Islet of Langerhans (tissue), 1 donor: ENCODE measurements at regions not wholly inside any gene's neighbourhood (a gene's known extent, or its start where the extent isn't known, plus 50 kb on each side); places are given as distances from the start of the nearest gene placed in this dataset.
"Not testable (repeated sequence)": the region's sequence is repeated elsewhere in the genome, so short reads cannot be mapped to it uniquely, and the experiment has no call there.

Experiments used
- FAIRE-seq: peaks from one replicate; lab custom pipeline; 2011; peaks lifted over from hg19 to GRCh38; lab: Jason Lieb, UNC

DNA sequence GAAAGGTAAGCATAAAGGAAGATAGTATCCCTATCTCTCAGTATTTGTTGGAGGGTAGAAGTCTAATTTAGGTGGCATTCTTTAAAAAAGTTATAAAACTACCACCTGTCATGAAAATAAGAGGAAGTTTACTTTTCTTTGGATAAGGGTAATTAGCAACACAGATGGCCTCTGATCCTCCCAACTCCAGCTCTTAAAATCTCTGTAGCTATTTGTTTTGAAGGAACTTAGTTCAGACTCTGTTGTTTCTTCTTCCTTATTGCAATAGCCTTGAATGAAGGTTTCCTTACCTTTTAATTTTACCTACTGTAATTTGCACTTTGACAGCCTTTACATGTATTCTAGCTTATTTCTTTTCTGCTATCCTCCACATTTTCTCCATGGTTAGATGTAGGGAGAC lies 1261.3 kb downstream of the RAPGEF2 start:
- no peak for FAIRE-seq

GRCh38 chr4:160364665-160365064 lies 1261.8 kb downstream of the RAPGEF2 start:
- FAIRE-seq = not testable (repeated sequence)

DNA sequence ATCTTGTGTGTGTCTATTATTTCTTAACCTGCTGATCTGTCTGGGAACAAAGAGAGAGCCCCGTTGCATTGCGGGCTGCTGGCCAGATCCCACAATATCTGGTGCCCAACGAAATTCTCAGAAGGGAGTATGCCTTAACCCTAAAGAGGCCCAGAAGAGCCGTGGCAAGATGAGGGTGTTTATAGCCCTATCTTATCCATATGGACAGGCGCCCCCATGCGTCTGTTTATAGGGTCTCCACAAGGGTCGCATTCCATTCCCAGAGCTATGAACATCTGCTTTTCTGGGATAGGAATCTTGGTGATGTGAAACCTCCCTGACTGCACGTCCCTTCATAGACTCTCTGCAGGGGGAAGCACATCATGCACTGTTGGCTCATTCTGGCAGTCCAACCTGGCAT lies 1262.5 kb downstream of the RAPGEF2 start:
- not testable (repeated sequence) for FAIRE-seq

DNA sequence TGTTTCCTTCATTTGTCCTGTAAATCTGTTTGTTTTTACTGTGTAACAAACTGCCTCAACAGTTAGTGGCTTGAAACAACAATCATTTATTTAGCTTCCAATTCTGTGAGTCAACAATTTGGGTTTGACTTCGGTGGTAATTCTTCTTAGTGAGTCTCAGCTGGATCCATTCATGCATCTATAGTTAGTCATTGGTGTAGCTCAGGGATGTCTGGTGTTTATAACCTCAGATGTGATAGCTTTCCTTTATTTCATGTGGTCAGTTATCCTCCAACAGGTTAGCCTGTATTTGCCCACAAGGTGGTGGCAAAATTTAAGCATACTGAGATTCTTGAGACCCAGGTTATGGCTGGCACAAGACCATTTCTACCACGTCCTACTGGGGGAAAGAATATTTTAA lies 1267.2 kb downstream of the RAPGEF2 start:
- no peak for FAIRE-seq

DNA sequence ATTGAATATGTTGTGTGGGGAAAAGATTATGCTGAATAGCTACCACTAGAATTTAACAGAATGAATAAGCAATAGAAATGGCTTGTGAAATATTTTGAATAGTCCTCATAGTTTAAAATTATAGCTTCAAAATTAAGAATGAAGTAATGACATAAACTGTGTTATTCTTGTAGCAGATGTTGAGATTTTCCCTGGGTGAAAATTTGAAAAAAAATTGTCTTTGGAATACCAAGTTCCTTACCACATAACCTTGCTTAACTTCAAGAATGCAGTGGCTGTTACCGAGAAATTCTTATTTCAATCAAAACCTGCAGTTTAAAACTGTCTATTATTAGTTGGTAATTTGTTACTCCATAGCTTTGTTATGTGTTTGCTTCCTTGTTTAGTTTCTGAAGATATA lies 1268.6 kb downstream of the RAPGEF2 start:
- FAIRE-seq = no peak

- FAIRE-seq = no peak
These were observed 1269.5 kb downstream of the RAPGEF2 start for GRCh38 chr4:160372390-160372789.

GRCh38 chr4:160373911-160374310 lies 1271.0 kb downstream of the RAPGEF2 start:
- FAIRE-seq = no peak

DNA sequence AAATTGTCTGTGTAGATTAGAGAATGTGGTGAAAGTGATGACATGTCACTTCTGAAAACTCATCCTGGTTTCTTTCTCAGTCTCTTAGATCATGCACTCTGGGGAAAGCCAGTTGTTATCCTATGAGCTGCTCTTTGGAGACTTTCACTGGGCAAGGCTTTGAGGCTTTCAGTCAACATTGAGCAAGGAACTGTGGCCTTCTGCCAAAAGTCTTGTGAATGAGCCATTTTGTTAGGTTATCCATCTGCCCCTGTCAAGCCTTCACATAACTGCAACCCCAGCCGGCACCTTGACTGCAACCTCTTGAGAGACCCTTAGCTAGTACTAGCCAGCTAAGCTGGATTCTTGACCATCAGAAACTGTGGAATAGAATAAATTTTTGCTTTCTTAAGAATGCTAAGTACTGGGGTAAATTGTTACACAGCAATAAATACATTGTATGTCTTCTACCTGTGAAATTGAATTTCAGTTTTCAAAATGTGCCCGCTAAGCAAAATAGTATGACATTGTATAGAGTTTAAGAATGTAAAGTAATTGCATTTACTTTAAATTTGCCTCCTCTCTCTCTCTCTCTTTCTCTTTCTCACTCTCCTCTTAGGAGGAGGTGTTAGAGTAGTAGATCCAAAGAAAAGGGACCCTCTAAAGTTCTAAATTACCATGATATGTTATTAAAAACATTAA lies 1273.0 kb downstream of the RAPGEF2 start:
- no peak for FAIRE-seq

DNA sequence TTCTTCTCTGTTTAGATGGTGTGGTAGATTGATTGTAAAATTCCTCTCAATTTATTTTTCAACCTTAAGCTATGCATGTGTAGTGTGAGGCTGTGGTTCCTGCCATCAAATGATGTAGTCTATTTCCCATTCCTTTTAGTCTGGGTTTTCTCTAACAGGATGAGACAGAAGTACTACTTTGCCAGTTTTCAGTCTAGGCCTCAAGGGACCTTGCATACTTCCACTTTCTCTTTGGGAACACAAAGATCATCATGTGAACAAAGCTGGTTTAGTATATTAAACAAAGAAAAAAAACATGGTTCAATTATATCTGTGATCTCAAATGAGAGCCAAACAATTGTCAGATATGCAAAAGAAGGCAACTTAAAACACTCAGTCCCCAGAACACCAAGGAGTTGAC lies 1284.0 kb downstream of the RAPGEF2 start:
- FAIRE-seq = no peak

- FAIRE-seq = no peak
These were observed 1296.9 kb downstream of the RAPGEF2 start for GRCh38 chr4:160399826-160400225.

- FAIRE-seq = no peak
These were observed 1300.2 kb downstream of the RAPGEF2 start for GRCh38 chr4:160403081-160403480.

- FAIRE-seq = no peak
These were observed 1303.5 kb downstream of the RAPGEF2 start for GRCh38 chr4:160406263-160406825.

GRCh38 chr4:160414496-160414895 lies 1311.6 kb downstream of the RAPGEF2 start:
- no peak for FAIRE-seq

DNA sequence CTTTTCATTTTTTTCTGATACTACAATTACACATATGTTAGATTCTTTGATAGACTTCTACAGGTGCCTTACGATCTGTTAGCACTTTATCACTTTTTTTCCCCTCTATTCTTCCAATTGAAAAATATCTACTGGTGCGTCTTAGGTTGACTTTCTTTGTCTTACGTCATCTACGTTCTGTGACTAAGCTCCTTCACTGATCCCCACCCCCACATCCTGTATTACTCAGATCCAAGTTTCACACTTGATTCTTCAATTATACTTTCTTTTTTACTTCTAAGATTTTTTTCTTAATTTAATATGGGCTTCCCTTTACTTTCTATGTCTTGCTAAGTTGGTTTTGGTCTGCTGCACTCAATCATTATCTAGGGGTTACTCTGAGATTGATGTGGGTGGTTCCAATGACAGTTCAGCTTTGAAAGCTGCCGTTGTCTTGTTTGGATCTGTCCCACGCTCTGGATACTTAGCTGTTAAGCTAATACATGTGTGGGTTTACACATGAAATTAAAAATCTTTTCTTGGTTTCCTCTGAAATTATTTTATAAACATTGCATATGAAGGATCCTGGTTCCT lies 1321.1 kb downstream of the RAPGEF2 start:
- FAIRE-seq = no peak

DNA sequence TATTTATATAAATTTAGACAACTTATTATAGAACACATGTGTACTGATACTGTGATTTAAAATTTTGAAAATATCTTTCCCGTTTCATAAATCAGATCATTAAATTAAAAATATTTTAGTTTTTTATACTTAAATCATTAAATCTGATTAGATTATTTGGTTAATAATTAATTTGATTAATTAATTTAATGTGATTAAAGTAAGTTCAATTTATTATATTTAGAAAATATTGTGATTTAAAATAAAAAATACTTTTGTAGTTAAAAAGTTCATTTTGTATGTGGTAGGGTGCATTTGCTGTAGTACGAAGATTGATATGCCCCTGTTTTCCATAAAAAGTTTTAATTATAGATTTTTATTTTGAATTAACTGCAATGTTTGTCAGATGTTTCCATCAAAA lies 1323.4 kb downstream of the RAPGEF2 start:
- no peak for FAIRE-seq

GRCh38 chr4:160450876-160451275 lies 1348.0 kb downstream of the RAPGEF2 start:
- FAIRE-seq = no peak

- not testable (repeated sequence) for FAIRE-seq
These were observed 1379.1 kb downstream of the RAPGEF2 start for GRCh38 chr4:160481696-160482690.

DNA sequence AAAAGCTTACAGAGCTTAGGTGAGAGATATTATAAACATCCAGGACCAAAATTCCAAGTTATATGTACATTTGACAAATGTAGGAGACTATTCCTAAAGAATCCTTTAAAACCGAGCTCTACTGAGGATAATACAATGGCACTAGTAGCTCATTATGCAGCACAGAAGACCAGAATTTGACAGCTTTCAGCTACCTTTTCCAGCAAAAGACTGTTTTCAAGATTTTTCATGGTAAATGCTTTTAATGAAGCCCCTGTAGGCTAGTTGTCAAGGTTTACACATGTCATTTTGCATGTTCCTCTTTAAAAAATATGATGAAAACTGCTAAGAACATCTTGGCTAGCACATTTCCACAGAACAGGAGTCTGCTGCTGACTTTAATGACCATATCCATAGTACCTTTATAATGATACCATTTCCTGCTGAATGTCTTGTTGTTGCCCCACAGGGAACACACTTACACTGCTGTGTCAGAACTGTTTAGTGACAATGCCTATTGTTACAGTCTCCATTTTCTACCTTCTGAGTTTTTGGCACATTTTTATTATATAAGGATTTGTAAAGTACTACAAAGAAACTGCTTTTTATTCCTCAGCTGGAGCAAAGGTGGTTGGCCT lies 1382.3 kb downstream of the RAPGEF2 start:
- FAIRE-seq = no peak

DNA sequence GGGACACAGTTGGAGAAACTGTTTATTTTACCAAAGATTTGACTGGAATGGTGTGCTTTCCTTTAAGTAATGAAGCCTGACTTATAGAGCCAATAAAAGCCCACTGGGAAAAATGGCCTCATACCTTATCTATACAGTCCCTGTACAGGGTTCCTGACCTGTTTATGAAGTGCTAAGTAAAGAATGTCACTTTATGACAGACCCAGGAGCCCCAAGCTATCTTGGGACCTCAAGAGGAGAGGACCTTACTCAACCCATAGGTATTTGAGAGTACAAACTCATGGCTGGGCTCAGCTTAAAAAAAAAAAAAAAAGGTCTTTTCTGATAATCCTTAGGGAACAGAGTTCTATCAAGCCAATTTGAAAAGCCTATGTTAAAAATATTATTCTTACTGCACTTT lies 1389.3 kb downstream of the RAPGEF2 start:
- no peak for FAIRE-seq

GRCh38 chr4:160493206-160493605 lies 1390.3 kb downstream of the RAPGEF2 start:
- no peak for FAIRE-seq

DNA sequence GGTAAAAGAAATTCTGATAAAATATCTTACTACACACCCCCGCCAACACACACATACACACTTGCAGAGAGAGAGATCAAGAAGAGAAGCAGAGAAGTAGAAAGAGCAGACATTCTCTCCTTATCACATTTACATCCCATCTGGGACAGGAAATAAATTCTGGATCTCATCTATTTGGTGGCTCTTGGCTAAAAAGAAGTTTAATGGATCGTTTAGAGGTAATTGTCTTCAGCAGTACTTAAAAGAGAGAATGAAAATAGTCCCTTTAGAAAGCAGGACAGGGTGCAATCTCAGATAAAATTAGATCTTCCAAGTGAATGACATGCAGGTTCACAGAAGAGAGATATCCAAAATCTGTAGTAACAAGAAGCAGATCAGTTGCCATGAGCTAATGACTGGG lies 1392.5 kb downstream of the RAPGEF2 start:
- FAIRE-seq = no peak

GRCh38 chr4:160498211-160498610 lies 1395.3 kb downstream of the RAPGEF2 start:
- FAIRE-seq = no peak
